ENCODE measurements at regions not wholly inside any gene's neighbourhood (a gene's known extent, or its start where the extent isn't known, plus 50 kb on each side); places are given as distances from the start of the nearest gene placed in this dataset.

DNA sequence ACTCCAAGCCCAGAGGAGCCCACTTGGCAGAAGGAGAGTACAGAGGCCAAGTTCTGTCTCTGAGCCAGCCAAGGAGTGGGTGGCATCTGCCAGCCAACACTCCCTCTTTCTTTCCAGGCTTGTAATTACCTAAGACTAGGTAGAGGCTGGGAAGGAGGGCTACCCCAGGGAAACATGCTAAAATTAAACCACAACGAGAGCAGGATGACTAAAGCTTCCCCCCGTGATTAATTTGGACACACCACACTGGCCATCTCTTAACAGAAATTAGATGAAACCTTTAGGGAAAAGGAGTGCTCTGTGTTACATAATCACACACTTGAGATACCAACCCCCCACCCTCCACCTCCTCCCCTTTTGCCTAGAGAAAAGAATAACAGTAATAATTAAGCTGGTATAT, 102.1 kb upstream of the ZC3H12A start:
- no peak for TF ChIP-seq POLR2AphosphoS5 (IDR thresholded peaks at IDR 0.05; ENCODE audit: low read depth)
- TF ChIP-seq, protein P1, sequence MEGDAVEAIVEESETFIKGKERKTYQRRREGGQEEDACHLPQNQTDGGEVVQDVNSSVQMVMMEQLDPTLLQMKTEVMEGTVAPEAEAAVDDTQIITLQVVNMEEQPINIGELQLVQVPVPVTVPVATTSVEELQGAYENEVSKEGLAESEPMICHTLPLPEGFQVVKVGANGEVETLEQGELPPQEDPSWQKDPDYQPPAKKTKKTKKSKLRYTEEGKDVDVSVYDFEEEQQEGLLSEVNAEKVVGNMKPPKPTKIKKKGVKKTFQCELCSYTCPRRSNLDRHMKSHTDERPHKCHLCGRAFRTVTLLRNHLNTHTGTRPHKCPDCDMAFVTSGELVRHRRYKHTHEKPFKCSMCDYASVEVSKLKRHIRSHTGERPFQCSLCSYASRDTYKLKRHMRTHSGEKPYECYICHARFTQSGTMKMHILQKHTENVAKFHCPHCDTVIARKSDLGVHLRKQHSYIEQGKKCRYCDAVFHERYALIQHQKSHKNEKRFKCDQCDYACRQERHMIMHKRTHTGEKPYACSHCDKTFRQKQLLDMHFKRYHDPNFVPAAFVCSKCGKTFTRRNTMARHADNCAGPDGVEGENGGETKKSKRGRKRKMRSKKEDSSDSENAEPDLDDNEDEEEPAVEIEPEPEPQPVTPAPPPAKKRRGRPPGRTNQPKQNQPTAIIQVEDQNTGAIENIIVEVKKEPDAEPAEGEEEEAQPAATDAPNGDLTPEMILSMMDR (IDR thresholded peaks at IDR 0.05; ENCODE audit: insufficient read depth, low read length), result no peak
- TF ChIP-seq SPI1 (IDR thresholded peaks at IDR 0.05; ENCODE audit: borderline replicate concordance, low read depth), result no peak
- TF ChIP-seq, protein P2, sequence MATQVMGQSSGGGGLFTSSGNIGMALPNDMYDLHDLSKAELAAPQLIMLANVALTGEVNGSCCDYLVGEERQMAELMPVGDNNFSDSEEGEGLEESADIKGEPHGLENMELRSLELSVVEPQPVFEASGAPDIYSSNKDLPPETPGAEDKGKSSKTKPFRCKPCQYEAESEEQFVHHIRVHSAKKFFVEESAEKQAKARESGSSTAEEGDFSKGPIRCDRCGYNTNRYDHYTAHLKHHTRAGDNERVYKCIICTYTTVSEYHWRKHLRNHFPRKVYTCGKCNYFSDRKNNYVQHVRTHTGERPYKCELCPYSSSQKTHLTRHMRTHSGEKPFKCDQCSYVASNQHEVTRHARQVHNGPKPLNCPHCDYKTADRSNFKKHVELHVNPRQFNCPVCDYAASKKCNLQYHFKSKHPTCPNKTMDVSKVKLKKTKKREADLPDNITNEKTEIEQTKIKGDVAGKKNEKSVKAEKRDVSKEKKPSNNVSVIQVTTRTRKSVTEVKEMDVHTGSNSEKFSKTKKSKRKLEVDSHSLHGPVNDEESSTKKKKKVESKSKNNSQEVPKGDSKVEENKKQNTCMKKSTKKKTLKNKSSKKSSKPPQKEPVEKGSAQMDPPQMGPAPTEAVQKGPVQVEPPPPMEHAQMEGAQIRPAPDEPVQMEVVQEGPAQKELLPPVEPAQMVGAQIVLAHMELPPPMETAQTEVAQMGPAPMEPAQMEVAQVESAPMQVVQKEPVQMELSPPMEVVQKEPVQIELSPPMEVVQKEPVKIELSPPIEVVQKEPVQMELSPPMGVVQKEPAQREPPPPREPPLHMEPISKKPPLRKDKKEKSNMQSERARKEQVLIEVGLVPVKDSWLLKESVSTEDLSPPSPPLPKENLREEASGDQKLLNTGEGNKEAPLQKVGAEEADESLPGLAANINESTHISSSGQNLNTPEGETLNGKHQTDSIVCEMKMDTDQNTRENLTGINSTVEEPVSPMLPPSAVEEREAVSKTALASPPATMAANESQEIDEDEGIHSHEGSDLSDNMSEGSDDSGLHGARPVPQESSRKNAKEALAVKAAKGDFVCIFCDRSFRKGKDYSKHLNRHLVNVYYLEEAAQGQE (IDR thresholded peaks at IDR 0.05; ENCODE audit: insufficient replicate concordance, low read depth), result no peak
